H1 (cell line): ENCODE measurements at regions not wholly inside any gene's neighbourhood (a gene's known extent, or its start where the extent isn't known, plus 50 kb on each side); places are given as distances from the start of the nearest gene placed in this dataset.

Source experiments
- CTCF ChIA-PET: fragments of 300-600 bp; sonication (Branson Sonifier 250); formaldehyde crosslinking; loops from one replicate; lab custom pipeline; 2021; ENCODE audit not compliant: partially characterized antibody; lab: Charles Lee
- POLR2A ChIA-PET: fragments of 300-600 bp; sonication (Branson Sonifier 250); formaldehyde crosslinking; loops from one replicate; lab custom pipeline; 2021; ENCODE audit warnings: inconsistent platforms; ENCODE audit not compliant: partially characterized antibody; lab: Charles Lee
- DNase-seq, 2 experiments: peaks; one replicate each; pipeline versions ENCODE4 v3.0.0 to v3.0.0-alpha.2; 2010 to 2022; ENCODE audit warnings: low spot score in 2 of 2, low read depth in 1 of 2, mixed read lengths in 1 of 2
- FAIRE-seq: peaks from 2 replicates; lab custom pipeline; 2011; peaks lifted over from hg19 to GRCh38; lab: Jason Lieb, UNC
- H2AFZ ChIP-seq: 2 replicates; pipeline ENCODE4 v1.8.1; 2012; ENCODE audit warnings: low read length, inconsistent platforms
- H2AK5ac ChIP-seq: 2 replicates; pipeline ENCODE4 v1.6.1; 2013; ENCODE audit warnings: low read depth, low read length
- H2BK120ac ChIP-seq: replicated peaks from 2 replicates; pipeline ENCODE3; 2013; ENCODE audit warnings: low read depth, low read length, inconsistent platforms
- H2BK12ac ChIP-seq: 2 replicates; pipeline ENCODE4 v1.6.1; 2013; ENCODE audit warnings: low read depth, low read length
- H2BK15ac ChIP-seq: 2 replicates; pipeline ENCODE4 v1.6.1; 2013; ENCODE audit warnings: low read length
- H2BK20ac ChIP-seq: 2 replicates; pipeline ENCODE4 v1.6.1; 2013; ENCODE audit warnings: low read length
- H2BK5ac ChIP-seq: 2 replicates; pipeline ENCODE4 v1.6.1; 2013; ENCODE audit warnings: low read depth, low read length
- H3K14ac ChIP-seq: 2 replicates; pipeline ENCODE4 v1.6.1; 2013; ENCODE audit warnings: inconsistent platforms; ENCODE audit not compliant: insufficient read length
- H3K18ac ChIP-seq: 2 replicates; pipeline ENCODE4 v1.6.1; 2013; ENCODE audit warnings: low read length; ENCODE audit errors: extremely low read depth
- H3K23ac ChIP-seq: 2 replicates; pipeline ENCODE4 v1.6.1; 2013; ENCODE audit warnings: inconsistent platforms; ENCODE audit not compliant: insufficient read length
- H3K23me2 ChIP-seq: 2 replicates; pipeline ENCODE4 v1.6.1; 2013; ENCODE audit warnings: low read depth, low read length
- H3K27ac ChIP-seq: 2 replicates; pipeline ENCODE4 v1.6.1; 2011; ENCODE audit warnings: low read depth, low read length, inconsistent platforms
- H3K27me3 ChIP-seq, 4 experiments: replicated peaks in 1 of 4; 1 replicate in 1 of 4; 2 replicates in 3 of 4; pipeline versions ENCODE4 v1.6.1 to v1.8.1; 2011 to 2013; ENCODE audit warnings: low read length in 3 of 4, mild to moderate bottlenecking in 3 of 4, inconsistent platforms in 2 of 4, mixed read lengths in 2 of 4, moderate library complexity in 1 of 4; ENCODE audit not compliant: control insufficient read depth in 3 of 4, insufficient read depth in 3 of 4; ENCODE audit errors: extremely low read depth in 1 of 4
- H3K36me3 ChIP-seq, 4 experiments: 2 replicates each; pipeline versions ENCODE4 v1.6.1 to v1.8.1; 2011 to 2013; ENCODE audit warnings: mild to moderate bottlenecking in 4 of 4, low read length in 3 of 4, moderate library complexity in 2 of 4, control low read depth in 1 of 4, inconsistent platforms in 1 of 4; ENCODE audit not compliant: insufficient read depth in 4 of 4, control insufficient read depth in 2 of 4
- H3K4ac ChIP-seq: replicated peaks from 2 replicates; pipeline ENCODE3; 2013; ENCODE audit warnings: low read length, low read depth, mixed read lengths, inconsistent platforms; ENCODE audit not compliant: insufficient read length
- H3K4me1 ChIP-seq, 4 experiments: replicated peaks in 1 of 4; 1 replicate in 1 of 4; 2 replicates in 3 of 4; pipeline versions ENCODE4 v1.6.1 to v1.8.1; 2011 to 2013; ENCODE audit warnings: low read length in 3 of 4, inconsistent platforms in 2 of 4, mixed read lengths in 1 of 4; ENCODE audit not compliant: insufficient read depth in 4 of 4, control insufficient read depth in 3 of 4
- H3K4me2 ChIP-seq, 2 experiments: 2 replicates each; pipeline versions ENCODE4 v1.6.1 to v1.8.1; 2011 to 2013; ENCODE audit warnings: low read depth in 2 of 2, low read length in 2 of 2, control low read depth in 1 of 2, inconsistent platforms in 1 of 2, mild to moderate bottlenecking in 1 of 2; ENCODE audit not compliant: insufficient read depth in 1 of 2
- H3K4me3 ChIP-seq, 4 experiments: fragments of 200-600, 300-600 bp in 1 of 4; sonication (generic), shearing (Covaris generic), sonication (Bioruptor Twin) in 1 of 4; 2 replicates each; pipeline versions ENCODE4 v1.5.1 to v1.8.1; 2011 to 2016; ENCODE audit warnings: low read length in 4 of 4, low read depth in 3 of 4, control low read depth in 2 of 4, inconsistent platforms in 2 of 4, mild to moderate bottlenecking in 2 of 4, mixed read lengths in 1 of 4, moderate library complexity in 1 of 4; ENCODE audit not compliant: insufficient read depth in 2 of 4; ENCODE audit errors: extremely low read depth in 1 of 4
- H3K56ac ChIP-seq: replicated peaks from 2 replicates; pipeline ENCODE3; 2013; ENCODE audit warnings: low read depth, mild to moderate bottlenecking, mixed read lengths, low read length, inconsistent platforms; ENCODE audit not compliant: insufficient read length
- H3K79me1 ChIP-seq: 2 replicates; pipeline ENCODE4 v1.6.1; 2013; ENCODE audit warnings: low read depth, low read length, control low read depth
- H3K79me2 ChIP-seq, 2 experiments: 2 replicates each; pipeline versions ENCODE4 v1.6.1 to v1.8.1; 2012 to 2013; ENCODE audit warnings: low read length in 2 of 2, mild to moderate bottlenecking in 2 of 2, inconsistent platforms in 1 of 2; ENCODE audit not compliant: insufficient read depth in 2 of 2, control insufficient read depth in 1 of 2
- H3K9ac ChIP-seq, 4 experiments: replicated peaks in 1 of 4; 1 replicate in 1 of 4; 2 replicates in 3 of 4; pipeline versions ENCODE4 v1.6.1 to v1.8.1; 2011 to 2013; ENCODE audit warnings: low read depth in 3 of 4, low read length in 3 of 4, control low read depth in 2 of 4, mild to moderate bottlenecking in 2 of 4, moderate library complexity in 2 of 4, inconsistent platforms in 1 of 4; ENCODE audit errors: extremely low read depth in 1 of 4
- H3K9me3 ChIP-seq, 2 experiments: 2 replicates each; pipeline versions ENCODE4 v1.6.1 to v1.8.1; 2012 to 2013; ENCODE audit warnings: mild to moderate bottlenecking in 2 of 2, moderate library complexity in 2 of 2, control low read depth in 1 of 2, inconsistent platforms in 1 of 2, low read depth in 1 of 2, low read length in 1 of 2, mixed read lengths in 1 of 2; ENCODE audit not compliant: insufficient read depth in 2 of 2
- H4K20me1 ChIP-seq, 2 experiments: replicated peaks in 1 of 2; 2 replicates each; pipeline versions ENCODE3 to v1.8.1; 2011 to 2013; ENCODE audit warnings: inconsistent platforms in 2 of 2, low read length in 2 of 2, mild to moderate bottlenecking in 1 of 2; ENCODE audit not compliant: insufficient read depth in 2 of 2, control insufficient read depth in 1 of 2
- H4K5ac ChIP-seq: 2 replicates; pipeline ENCODE4 v1.6.1; 2013; ENCODE audit warnings: low read length, low read depth, mixed read lengths, inconsistent platforms; ENCODE audit not compliant: insufficient read length
- H4K8ac ChIP-seq: 2 replicates; pipeline ENCODE4 v1.8.0; 2013; ENCODE audit warnings: mild to moderate bottlenecking, moderate library complexity, low read length, inconsistent platforms; ENCODE audit not compliant: insufficient read depth; ENCODE audit errors: extremely low read depth
- H4K91ac ChIP-seq: replicated peaks from 2 replicates; pipeline ENCODE3; 2013; ENCODE audit warnings: low read length, mixed read lengths, inconsistent platforms; ENCODE audit not compliant: insufficient read length
- ATF3 ChIP-seq: IDR thresholded peaks from 2 replicates; pipeline ENCODE4 v1.6.1; 2011; ENCODE audit warnings: low read depth, mild to moderate bottlenecking, low read length; ENCODE audit not compliant: insufficient read depth
- BACH1 ChIP-seq: IDR thresholded peaks from 2 replicates; pipeline ENCODE4 v1.6.1; 2012; ENCODE audit warnings: low read length, improper control_type of control experiment
- BCL11A ChIP-seq, 2 experiments: IDR thresholded peaks; one replicate each; pipeline ENCODE4 v1.6.1; 2011; ENCODE audit warnings: low read depth in 2 of 2, low read length in 2 of 2, mild to moderate bottlenecking in 2 of 2
- CEBPB ChIP-seq: IDR thresholded peaks from 2 replicates; pipeline ENCODE4 v1.6.1; 2012; ENCODE audit warnings: low read depth, low read length
- CREB1 ChIP-seq: IDR thresholded peaks from 2 replicates; pipeline ENCODE4 v1.6.1; 2012; ENCODE audit warnings: inconsistent platforms
- GTF2F1 ChIP-seq: IDR thresholded peaks from 2 replicates; pipeline ENCODE4 v1.6.1; 2012; ENCODE audit warnings: low read depth, low read length, improper control_type of control experiment, borderline replicate concordance
- POLR2AphosphoS5 ChIP-seq: IDR thresholded peaks from 2 replicates; pipeline ENCODE4 v1.6.1; 2011; ENCODE audit warnings: low read depth, low read length
- POU5F1 ChIP-seq: IDR thresholded peaks from 2 replicates; pipeline ENCODE4 v1.6.1; 2011; ENCODE audit warnings: low read depth, mild to moderate bottlenecking, low read length, moderate library complexity
- SP1 ChIP-seq: IDR thresholded peaks from 2 replicates; pipeline ENCODE4 v1.6.1; 2011; ENCODE audit warnings: low read depth, low read length
- SP4 ChIP-seq: IDR thresholded peaks from 2 replicates; pipeline ENCODE4 v1.6.1; 2012; ENCODE audit warnings: low read length, inconsistent platforms
- USF2 ChIP-seq: IDR thresholded peaks from 2 replicates; pipeline ENCODE4 v1.6.1; 2011; ENCODE audit warnings: low read length, improper control_type of control experiment
- ZNF274 ChIP-seq: IDR thresholded peaks from 2 replicates; pipeline ENCODE4 v1.7.0; 2012; ENCODE audit warnings: low read length, borderline replicate concordance; ENCODE audit errors: extremely low read depth
- WGBS, 2 experiments: shearing (Covaris generic) in 1 of 2; methylation state at CpG; one replicate each; pipeline versions ENCODE4 v1.1.6 to v1.1.7; 2013 to 2015; ENCODE audit warnings: low lambda C conversion rate in 2 of 2, mixed read lengths in 2 of 2, inconsistent platforms in 1 of 2, low coverage in 1 of 2, missing lambda C conversion rate in 1 of 2; ENCODE audit not compliant: insufficient replicate concordance in 2 of 2, insufficient coverage in 1 of 2, insufficient read length in 1 of 2; ENCODE audit errors: extremely low coverage in 1 of 2, missing lambda C conversion rate in 1 of 2; 5-methylcytosine and 5-hydroxymethylcytosine counted together

- Histone ChIP-seq H4K20me1 (no peaks in the 10 kb centered on the region), H2BK15ac (no peak overlapping the region), H2BK20ac (no peak overlapping the region), H4K8ac (peak overlapping the region; percentile 75; the same call in 1 of the 2 replicates), H3K4ac (no peak overlapping the region), H3K27me3 (peaks cover 5 to 38% (median 25%) of the 10 kb centered on the region in 4 experiments), H3K18ac (peak overlapping the region; percentile 71; the same call in 1 of the 2 replicates), H3K79me1 (no peaks in the 10 kb centered on the region), H3K9me3 (no peaks in the 10 kb centered on the region), H3K4me3 (peak overlapping the region; percentile 40 to 66 (median 52)), H3K36me3 (no peaks in the 10 kb centered on the region), H2BK120ac (no peak overlapping the region), H4K5ac (no peak overlapping the region), H3K4me2 (peak overlapping the region; percentile 87), H3K27ac (no peak overlapping the region), H3K56ac (no peak overlapping the region), H3K9ac (peak overlapping the region in 2 of 4 experiments; percentile 34 to 44; a peak in 2 of 7 replicates), H3K23me2 (peaks cover 7% of the 10 kb centered on the region), H3K14ac (no peak overlapping the region), H3K4me1 (no peaks in the 10 kb centered on the region; a peak in 3 of 7 replicates), H2AK5ac (no peak overlapping the region), H2AFZ (peak overlapping the region; percentile 86), H3K79me2 (no peaks in the 10 kb centered on the region), H2BK12ac (no peak overlapping the region), H4K91ac (no peak overlapping the region), H2BK5ac (no peak overlapping the region; the same call in 1 of the 2 replicates), H3K23ac (no peak overlapping the region)
- DNase-seq (peak; percentile 21 to 88), FAIRE-seq (peak; percentile 24)
- ChIA-PET POLR2A (interaction anchor here (0.7 to 1.2 kb wide), 3 partner anchors 33 to 55 kb away, joined by 3 read pairs; no protein-coding TSS in a partner anchor), CTCF (interaction anchor here (0.7 to 5.4 kb wide), 4 partner anchors 11 to 497 kb away, joined by 3 to 28 read pairs (median 6); no protein-coding TSS in a partner anchor)
- WGBS, 2 experiments: 1% methylated on average over 44 of the region's 45 CpGs; no CpG with 5 or more reads in 1 of the 2 experiments
- TF ChIP-seq GTF2F1: no peak
- no peak for TF ChIP-seq SP4
- TF ChIP-seq ZNF274: no peak
- TF ChIP-seq USF2: no peak
- TF ChIP-seq POLR2AphosphoS5: no peak
- no peak for TF ChIP-seq CREB1
- no peak for TF ChIP-seq ATF3
- TF ChIP-seq POU5F1: no peak
- no peak for TF ChIP-seq BCL11A (IDR thresholded peaks at IDR 0.05; ENCODE audit: low read depth in 2 of 2, low read length in 2 of 2)
- no peak for TF ChIP-seq CEBPB
- TF ChIP-seq SP1: no peak
- no peak for TF ChIP-seq BACH1
Observed at GRCh38 chr2:118774458-118775133, 72.9 kb downstream of the EN1 start.
